GM23338 (cell line): ENCODE measurements at regions not wholly inside any gene's neighbourhood (a gene's known extent, or its start where the extent isn't known, plus 50 kb on each side); places are given as distances from the start of the nearest gene placed in this dataset.

Experiments used
- ATAC-seq: fragments of 200-7000 bp; cut with Tn5 transposase; 3 replicates; pipeline ENCODE4 v1.9.1; 2020
- DNase-seq: peaks from one replicate; pipeline ENCODE4 v3.0.0-alpha.2; 2015; ENCODE audit warnings: low spot score
- H2AFZ ChIP-seq: fragments of 200-600 bp; sonication (generic); 2 replicates; pipeline ENCODE4 v1.8.0; 2016; ENCODE audit warnings: antibody characterized with exemption, mild to moderate bottlenecking, moderate library complexity
- H3F3A ChIP-seq: fragments of 200-600 bp; sonication (generic); replicated peaks from 2 replicates; pipeline ENCODE4 v1.8.0; 2017; ENCODE audit warnings: antibody characterized with exemption, mixed run types, low read depth
- H3K27ac ChIP-seq: fragments of 200-600 bp; sonication (generic); 2 replicates; pipeline ENCODE4 v1.6.1; 2016; ENCODE audit warnings: low read depth
- H3K27me3 ChIP-seq: fragments of 200-600 bp; sonication (generic); 2 replicates; pipeline ENCODE4 v1.8.0; 2016; ENCODE audit warnings: mild to moderate bottlenecking, mixed run types, moderate library complexity; ENCODE audit not compliant: insufficient read depth
- H3K36me3 ChIP-seq: fragments of 200-600 bp; sonication (generic); 2 replicates; pipeline ENCODE4 v1.8.0; 2016; ENCODE audit warnings: mild to moderate bottlenecking; ENCODE audit not compliant: insufficient read depth
- H3K4me1 ChIP-seq: fragments of 200-600 bp; sonication (generic); 2 replicates; pipeline ENCODE4 v1.8.0; 2016; ENCODE audit warnings: mild to moderate bottlenecking, moderate library complexity; ENCODE audit not compliant: insufficient read depth
- H3K4me2 ChIP-seq: fragments of 200-600 bp; sonication (generic); 2 replicates; pipeline ENCODE4 v1.7.1; 2017; ENCODE audit warnings: mixed run types
- H3K4me3 ChIP-seq: fragments of 200-600 bp; sonication (generic); 2 replicates; pipeline ENCODE4 v1.6.1; 2016; ENCODE audit warnings: mixed run types
- H3K79me2 ChIP-seq: fragments of 200-600 bp; sonication (generic); replicated peaks from 2 replicates; pipeline ENCODE4 v1.8.0; 2017; ENCODE audit warnings: mild to moderate bottlenecking; ENCODE audit not compliant: insufficient read depth
- H3K9me2 ChIP-seq: fragments of 200-600 bp; sonication (generic); 2 replicates; pipeline ENCODE4 v1.8.0; 2017; ENCODE audit not compliant: insufficient read depth
- H4K20me1 ChIP-seq: fragments of 200-600 bp; sonication (generic); replicated peaks from 2 replicates; pipeline ENCODE4 v1.8.0; 2017; ENCODE audit warnings: mild to moderate bottlenecking; ENCODE audit not compliant: insufficient read depth
- H3K27ac Mint-ChIP-seq: 2 replicates; pipeline ENCODE4 v1.8.0; 2020; ENCODE audit warnings: inconsistent platforms, mild to moderate bottlenecking, moderate library complexity, mixed read lengths
- H3K27me3 Mint-ChIP-seq: 3 replicates; pipeline ENCODE4 v1.8.0; 2022; ENCODE audit warnings: low read depth, mild to moderate bottlenecking, moderate library complexity, mixed read lengths, inconsistent platforms; ENCODE audit not compliant: insufficient read depth, poor library complexity
- H3K36me3 Mint-ChIP-seq: 3 replicates; pipeline ENCODE4 v1.8.0; 2021; ENCODE audit warnings: low read depth, mild to moderate bottlenecking, inconsistent platforms, moderate library complexity, mixed read lengths
- H3K4me1 Mint-ChIP-seq: 3 replicates; pipeline ENCODE4 v1.8.0; 2020; ENCODE audit warnings: mild to moderate bottlenecking, inconsistent platforms, mixed read lengths
- H3K4me3 Mint-ChIP-seq: 3 replicates; pipeline ENCODE4 v1.8.0; 2021; ENCODE audit warnings: moderate library complexity, mild to moderate bottlenecking, inconsistent platforms, mixed read lengths
- H3K9me3 Mint-ChIP-seq: 3 replicates; pipeline ENCODE4 v1.8.0; 2020; ENCODE audit warnings: moderate library complexity, mild to moderate bottlenecking, inconsistent platforms, mixed read lengths
- CREB1 ChIP-seq: fragments of 250-450 bp; sonication (Bioruptor Pico); IDR thresholded peaks from 2 replicates; pipeline ENCODE4 v1.5.0; 2020; ENCODE audit warnings: low read depth, mild to moderate bottlenecking, moderate library complexity
- ETS1 ChIP-seq: IDR thresholded peaks from 2 replicates; pipeline ENCODE4 v1.6.1; 2016; ENCODE audit warnings: antibody characterized with exemption
- EZH2 ChIP-seq: fragments of 200-600 bp; sonication (generic); IDR thresholded peaks from one replicate; pipeline ENCODE4 v1.8.0; 2017; ENCODE audit warnings: antibody characterized with exemption, mild to moderate bottlenecking, low read depth; ENCODE audit not compliant: unreplicated experiment
- EZH2phosphoT487 ChIP-seq: fragments of 200-600 bp; sonication (generic); IDR thresholded peaks from one replicate; pipeline ENCODE4 v1.8.1; 2018; ENCODE audit warnings: antibody characterized with exemption; ENCODE audit not compliant: unreplicated experiment
- JUNB ChIP-seq: IDR thresholded peaks from one replicate; pipeline ENCODE4 v1.6.1; 2016; ENCODE audit warnings: antibody characterized with exemption; ENCODE audit not compliant: unreplicated experiment
- NANOG ChIP-seq: IDR thresholded peaks from 2 replicates; pipeline ENCODE4 v1.6.1; 2016; ENCODE audit warnings: antibody characterized with exemption, borderline replicate concordance
- POLR2AphosphoS5 ChIP-seq: IDR thresholded peaks from 2 replicates; pipeline ENCODE4 v1.6.1; 2016; ENCODE audit warnings: antibody characterized with exemption, low read depth
- REST ChIP-seq: IDR thresholded peaks from one replicate; pipeline ENCODE4 v1.6.1; 2018; ENCODE audit warnings: antibody characterized with exemption; ENCODE audit not compliant: unreplicated experiment
- STAT1 ChIP-seq: IDR thresholded peaks from one replicate; pipeline ENCODE4 v1.6.1; 2016; ENCODE audit warnings: antibody characterized with exemption; ENCODE audit not compliant: unreplicated experiment
- ZNF114 ChIP-seq: fragments of 250-450 bp; sonication (Bioruptor Pico); IDR thresholded peaks from 2 replicates; pipeline ENCODE4 v1.5.0; 2020; ENCODE audit warnings: mild to moderate bottlenecking, moderate library complexity
- ZNF331 ChIP-seq: fragments of 250-450 bp; sonication (Bioruptor Pico); IDR thresholded peaks from 2 replicates; pipeline ENCODE4 v1.5.0; 2020; ENCODE audit warnings: low read depth, mild to moderate bottlenecking, moderate library complexity
- ZNF462 ChIP-seq: fragments of 250-450 bp; sonication (Bioruptor Pico); IDR thresholded peaks from 2 replicates; pipeline ENCODE4 v1.5.0; 2020; ENCODE audit warnings: mild to moderate bottlenecking, moderate library complexity
- TF ChIP-seq, protein P1 (sequence below), 2 experiments: fragments of 200-600 bp in 1 of 2; sonication (generic) in 1 of 2; conservative IDR thresholded peaks; 2 replicates each; pipeline versions ENCODE4 v1.5.1 to v1.6.1; 2016 to 2017; ENCODE audit warnings: antibody characterized with exemption in 2 of 2, low read depth in 2 of 2, mild to moderate bottlenecking in 2 of 2, moderate library complexity in 1 of 2

DNA sequence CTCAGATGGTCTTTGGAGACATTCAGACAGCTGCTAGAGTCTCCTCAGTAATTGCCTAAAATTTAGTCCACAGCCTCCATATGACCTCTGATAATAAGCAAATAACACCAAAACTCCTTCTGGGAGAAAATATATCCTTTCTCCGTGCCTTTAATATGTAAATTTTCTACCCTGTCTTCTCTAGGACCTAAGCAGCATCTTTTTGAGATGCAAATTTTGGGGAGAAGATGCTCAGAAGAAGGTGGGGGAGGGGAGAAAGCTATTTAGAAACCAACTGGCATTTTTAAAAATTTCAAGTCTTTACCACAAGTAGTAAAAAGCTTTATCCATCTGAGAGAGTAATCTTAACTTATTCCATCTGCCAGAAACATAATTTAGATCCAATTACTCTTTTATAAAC lies 91.8 kb upstream of the KCNK12 start (continued):
- TF ChIP-seq CREB1 (CRISPR knock-in tag) = 0 out of 2 replicates have a peak, but pooled peaks have one; percentile 20

DNA sequence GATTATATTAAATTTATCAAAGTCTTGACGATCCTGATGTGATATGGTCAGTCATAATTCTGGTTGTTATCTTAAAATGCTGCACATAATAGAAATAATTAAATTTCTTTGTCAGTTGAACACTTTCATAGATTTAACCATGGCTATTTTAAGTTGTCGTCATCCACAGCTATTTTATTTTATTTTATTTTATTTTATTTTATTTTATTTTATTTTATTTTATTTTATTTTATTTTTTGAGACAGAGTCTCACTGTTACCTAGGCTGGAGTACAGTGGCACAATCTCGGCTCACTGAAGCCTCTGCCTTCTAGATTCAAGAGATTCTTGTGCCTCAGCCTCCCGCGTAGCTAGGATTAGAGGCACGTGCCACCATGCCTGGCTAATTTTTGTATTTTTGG lies 90.5 kb upstream of the KCNK12 start:
- no peaks in the 10 kb centered on the region for H3K9me2 ChIP-seq
- H3K79me2 ChIP-seq = no peaks in the 10 kb centered on the region
- H3K4me1 ChIP-seq = peaks cover 31% of the 10 kb centered on the region
- peak overlapping the region; percentile 36; the same call in 1 of the 2 replicates for H3K4me2 ChIP-seq
- Mint-ChIP-seq H3K27ac (no peak overlapping the region), H3K4me1 (peaks cover 30% of the 10 kb centered on the region), H3K36me3 (no peaks in the 10 kb centered on the region; the same call in 2 of the 3 replicates), H3K4me3 (no peak overlapping the region), H3K9me3 (no peaks in the 10 kb centered on the region; the same call in 2 of the 3 replicates), H3K27me3 (peaks cover 18% of the 10 kb centered on the region)
- H3K27me3 ChIP-seq = no peaks in the 10 kb centered on the region
- H3K4me3 ChIP-seq = no peak overlapping the region
- no peaks in the 10 kb centered on the region for H3K36me3 ChIP-seq
- DNase-seq = no peak
- ATAC-seq = no peak
- H3K27ac ChIP-seq = peak overlapping the region; percentile 78; the same call in 1 of the 2 replicates
- H2AFZ ChIP-seq = no peak overlapping the region
- H4K20me1 ChIP-seq = no peaks in the 10 kb centered on the region
- H3F3A ChIP-seq = no peaks in the 10 kb centered on the region
- TF ChIP-seq POLR2AphosphoS5 (no peak), ETS1 (no peak), ZNF331 (CRISPR knock-in tag) (no peak), EZH2phosphoT487 (no peak), ZNF114 (no peak), REST (no peak), STAT1 (no peak), NANOG (no peak), ZNF462 (CRISPR knock-in tag) (no peak), JUNB (no peak), CREB1 (CRISPR knock-in tag) (no peak), EZH2 (no peak)
- TF ChIP-seq, protein P1, sequence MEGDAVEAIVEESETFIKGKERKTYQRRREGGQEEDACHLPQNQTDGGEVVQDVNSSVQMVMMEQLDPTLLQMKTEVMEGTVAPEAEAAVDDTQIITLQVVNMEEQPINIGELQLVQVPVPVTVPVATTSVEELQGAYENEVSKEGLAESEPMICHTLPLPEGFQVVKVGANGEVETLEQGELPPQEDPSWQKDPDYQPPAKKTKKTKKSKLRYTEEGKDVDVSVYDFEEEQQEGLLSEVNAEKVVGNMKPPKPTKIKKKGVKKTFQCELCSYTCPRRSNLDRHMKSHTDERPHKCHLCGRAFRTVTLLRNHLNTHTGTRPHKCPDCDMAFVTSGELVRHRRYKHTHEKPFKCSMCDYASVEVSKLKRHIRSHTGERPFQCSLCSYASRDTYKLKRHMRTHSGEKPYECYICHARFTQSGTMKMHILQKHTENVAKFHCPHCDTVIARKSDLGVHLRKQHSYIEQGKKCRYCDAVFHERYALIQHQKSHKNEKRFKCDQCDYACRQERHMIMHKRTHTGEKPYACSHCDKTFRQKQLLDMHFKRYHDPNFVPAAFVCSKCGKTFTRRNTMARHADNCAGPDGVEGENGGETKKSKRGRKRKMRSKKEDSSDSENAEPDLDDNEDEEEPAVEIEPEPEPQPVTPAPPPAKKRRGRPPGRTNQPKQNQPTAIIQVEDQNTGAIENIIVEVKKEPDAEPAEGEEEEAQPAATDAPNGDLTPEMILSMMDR (conservative IDR thresholded peaks at IDR 0.05; ENCODE audit: low read depth in 2 of 2) = no peak
